Stimulated activated CD4-positive, alpha-beta T cell treated with anti-CD3 and anti-CD28 coated beads, Interleukin-12 subunit alpha, Interleukin-12 subunit beta, amount 100 ng/mL, for 48 hours (primary cell): ENCODE measurements at regions not wholly inside any gene's neighbourhood (a gene's known extent, or its start where the extent isn't known, plus 50 kb on each side); places are given as distances from the start of the nearest gene placed in this dataset.

Experiments used
- DNase-seq, 3 donors: peaks; one replicate each; pipeline ENCODE4 v3.0.0-alpha.2; 2020; ENCODE audit warnings: low read depth in 2 of 3, low spot score in 1 of 3

- DNase-seq = no peak
Observed at GRCh38 chr7:10104292-10104691, 869.4 kb upstream of the PHF14 start.

- DNase-seq = no peak
Observed at GRCh38 chr7:10106609-10107008, 867.1 kb upstream of the PHF14 start.

- no peak for DNase-seq
Observed at GRCh38 chr7:10116511-10116910, 857.2 kb upstream of the PHF14 start.

GRCh38 chr7:10117815-10118214 lies 855.9 kb upstream of the PHF14 start:
- no peak for DNase-seq

GRCh38 chr7:10120936-10121335 lies 852.7 kb upstream of the PHF14 start:
- no peak for DNase-seq

- DNase-seq = no peak
Observed at GRCh38 chr7:10121631-10122030, 852.0 kb upstream of the PHF14 start.

GRCh38 chr7:10122551-10123100 lies 851.0 kb upstream of the PHF14 start:
- DNase-seq = no peak

- no peak for DNase-seq
Observed at GRCh38 chr7:10128748-10129147, 844.9 kb upstream of the PHF14 start.

GRCh38 chr7:10138087-10138854 lies 835.4 kb upstream of the PHF14 start:
- DNase-seq = no peak

- no peak for DNase-seq
Observed at GRCh38 chr7:10146271-10146670, 827.4 kb upstream of the PHF14 start.

GRCh38 chr7:10156972-10157371 lies 816.7 kb upstream of the PHF14 start:
- DNase-seq = no peak

GRCh38 chr7:10181996-10182395 lies 791.7 kb upstream of the PHF14 start:
- no peak for DNase-seq

- no peak for DNase-seq
Observed at GRCh38 chr7:10192074-10192473, 781.6 kb upstream of the PHF14 start.

GRCh38 chr7:10205696-10206095 lies 768.0 kb upstream of the PHF14 start:
- no peak for DNase-seq

- DNase-seq = no peak
Observed at GRCh38 chr7:10210000-10210399, 763.7 kb upstream of the PHF14 start.

GRCh38 chr7:10211016-10211415 lies 762.7 kb upstream of the PHF14 start:
- DNase-seq = no peak

- no peak for DNase-seq
Observed at GRCh38 chr7:10211861-10212260, 761.8 kb upstream of the PHF14 start.

GRCh38 chr7:10212649-10213048 lies 761.0 kb upstream of the PHF14 start:
- DNase-seq = no peak

- DNase-seq = no peak
Observed at GRCh38 chr7:10216462-10216861, 757.2 kb upstream of the PHF14 start.

GRCh38 chr7:10221084-10221483 lies 752.6 kb upstream of the PHF14 start:
- no peak for DNase-seq

- no peak for DNase-seq
Observed at GRCh38 chr7:10222976-10223375, 750.7 kb upstream of the PHF14 start.

GRCh38 chr7:10225275-10225674 lies 748.4 kb upstream of the PHF14 start:
- DNase-seq = no peak

GRCh38 chr7:10237306-10237705 lies 736.4 kb upstream of the PHF14 start:
- no peak for DNase-seq
